ENCODE measurements at regions not wholly inside any gene's neighbourhood (a gene's known extent, or its start where the extent isn't known, plus 50 kb on each side); places are given as distances from the start of the nearest gene placed in this dataset.
A peak's percentile ranks its signal among the peaks of the same experiment; 100 is the strongest.

DNA sequence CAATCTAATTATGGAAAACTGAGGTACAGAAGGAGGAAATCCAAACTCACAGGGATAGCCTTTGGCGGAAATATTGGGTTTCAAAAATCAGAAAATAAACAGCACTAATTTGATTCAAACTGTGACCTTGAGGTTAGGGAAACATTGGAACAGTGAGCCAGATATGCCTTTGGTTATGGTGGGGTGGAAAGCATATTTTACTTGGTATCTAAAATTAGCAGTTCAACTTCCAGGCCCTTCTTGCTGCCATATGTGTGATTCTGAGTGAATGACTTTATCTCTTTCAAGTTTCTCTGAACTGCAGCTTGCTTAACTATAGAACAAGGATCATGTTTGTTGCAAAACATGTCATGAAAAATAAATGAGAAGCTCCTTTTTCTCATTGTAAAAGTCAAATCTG is 240.9 kb upstream of the VEGFC start:
- TF ChIP-seq CTCF (IDR thresholded peaks at IDR 0.05; ENCODE audit: insufficient read depth, low read length, severe bottlenecking), result no peak
- H3K4me3 ChIP-seq (ENCODE audit: low read depth, low read length), result no peak overlapping the region
- FAIRE-seq (no peak), DNase-seq (ENCODE audit: low read depth) (no peak)
- H3K27me3 ChIP-seq (ENCODE audit: control insufficient read depth, insufficient read depth, low read length), result no peaks in the 10 kb centered on the region
- no peaks in the 10 kb centered on the region for H3K36me3 ChIP-seq (ENCODE audit: control insufficient read depth, insufficient read depth, low read length)

- TF ChIP-seq CTCF (IDR thresholded peaks at IDR 0.05; ENCODE audit: insufficient read depth, low read length, severe bottlenecking), result no peak
- DNase-seq (ENCODE audit: low read depth) (peak; percentile 17), FAIRE-seq (no peak)
- H3K4me3 ChIP-seq (ENCODE audit: low read depth, low read length), result no peak overlapping the region
- H3K36me3 ChIP-seq (ENCODE audit: control insufficient read depth, insufficient read depth, low read length), result no peaks in the 10 kb centered on the region
- no peaks in the 10 kb centered on the region for H3K27me3 ChIP-seq (ENCODE audit: control insufficient read depth, insufficient read depth, low read length)
These were observed 248.6 kb upstream of the VEGFC start for GRCh38 chr4:177041356-177041755.

GRCh38 chr4:177047070-177047850 is 254.5 kb upstream of the VEGFC start:
- peak; percentile 68 for DNase-seq (ENCODE audit: low read depth)
- Histone ChIP-seq H3K4me3 (ENCODE audit: low read depth, low read length) (no peak overlapping the region), H3K36me3 (ENCODE audit: control insufficient read depth, insufficient read depth, low read length) (no peaks in the 10 kb centered on the region), H3K27me3 (ENCODE audit: control insufficient read depth, insufficient read depth, low read length) (no peaks in the 10 kb centered on the region)
- peak; percentile 68 for TF ChIP-seq CTCF (IDR thresholded peaks at IDR 0.05; ENCODE audit: insufficient read depth, low read length, severe bottlenecking)
- FAIRE-seq, result no peak

- Histone ChIP-seq H3K27me3 (ENCODE audit: control insufficient read depth, insufficient read depth, low read length) (no peaks in the 10 kb centered on the region), H3K36me3 (ENCODE audit: control insufficient read depth, insufficient read depth, low read length) (no peaks in the 10 kb centered on the region), H3K4me3 (ENCODE audit: low read depth, low read length) (no peak overlapping the region)
- TF ChIP-seq CTCF (IDR thresholded peaks at IDR 0.05; ENCODE audit: insufficient read depth, low read length, severe bottlenecking), result no peak
- FAIRE-seq (no peak), DNase-seq (ENCODE audit: low read depth) (peak; percentile 23)
These were observed 255.1 kb upstream of the VEGFC start for GRCh38 chr4:177047851-177048174.

GRCh38 chr4:177051473-177052060 is 258.1 kb upstream of the NEIL3 start:
- Histone ChIP-seq H3K4me3 (ENCODE audit: low read depth, low read length) (no peak overlapping the region), H3K27me3 (ENCODE audit: control insufficient read depth, insufficient read depth, low read length) (no peaks in the 10 kb centered on the region), H3K36me3 (ENCODE audit: control insufficient read depth, insufficient read depth, low read length) (no peaks in the 10 kb centered on the region)
- TF ChIP-seq CTCF (IDR thresholded peaks at IDR 0.05; ENCODE audit: insufficient read depth, low read length, severe bottlenecking), result peak; percentile 66
- DNase-seq (ENCODE audit: low read depth) (peak; percentile 54), FAIRE-seq (no peak)
